ENCODE measurements at regions not wholly inside any gene's neighbourhood (a gene's known extent, or its start where the extent isn't known, plus 50 kb on each side); places are given as distances from the start of the nearest gene placed in this dataset.

GRCh38 chr15:35167675-35168074 lies 82.6 kb upstream of the NANOGP8 start:
- Histone ChIP-seq H3K27ac (no peak overlapping the region), H3K4me1 (ENCODE audit: insufficient read depth) (no peaks in the 10 kb centered on the region), H3K4me3 (no peak overlapping the region), H3K9me3 (no peaks in the 10 kb centered on the region), H3K27me3 (no peaks in the 10 kb centered on the region), H3K36me3 (no peaks in the 10 kb centered on the region)
- intact Hi-C loops (cut with DNase I), result no loop called here
- no peak for DNase-seq
- no peak for TF ChIP-seq EP300 (IDR thresholded peaks at IDR 0.05)
- TF ChIP-seq, protein P1, sequence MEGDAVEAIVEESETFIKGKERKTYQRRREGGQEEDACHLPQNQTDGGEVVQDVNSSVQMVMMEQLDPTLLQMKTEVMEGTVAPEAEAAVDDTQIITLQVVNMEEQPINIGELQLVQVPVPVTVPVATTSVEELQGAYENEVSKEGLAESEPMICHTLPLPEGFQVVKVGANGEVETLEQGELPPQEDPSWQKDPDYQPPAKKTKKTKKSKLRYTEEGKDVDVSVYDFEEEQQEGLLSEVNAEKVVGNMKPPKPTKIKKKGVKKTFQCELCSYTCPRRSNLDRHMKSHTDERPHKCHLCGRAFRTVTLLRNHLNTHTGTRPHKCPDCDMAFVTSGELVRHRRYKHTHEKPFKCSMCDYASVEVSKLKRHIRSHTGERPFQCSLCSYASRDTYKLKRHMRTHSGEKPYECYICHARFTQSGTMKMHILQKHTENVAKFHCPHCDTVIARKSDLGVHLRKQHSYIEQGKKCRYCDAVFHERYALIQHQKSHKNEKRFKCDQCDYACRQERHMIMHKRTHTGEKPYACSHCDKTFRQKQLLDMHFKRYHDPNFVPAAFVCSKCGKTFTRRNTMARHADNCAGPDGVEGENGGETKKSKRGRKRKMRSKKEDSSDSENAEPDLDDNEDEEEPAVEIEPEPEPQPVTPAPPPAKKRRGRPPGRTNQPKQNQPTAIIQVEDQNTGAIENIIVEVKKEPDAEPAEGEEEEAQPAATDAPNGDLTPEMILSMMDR (IDR thresholded peaks at IDR 0.05), result no peak
- WGBS, 3 donors, result 90 to 98% (median 97%) methylated on average over 2 of the region's 2 CpGs

DNA sequence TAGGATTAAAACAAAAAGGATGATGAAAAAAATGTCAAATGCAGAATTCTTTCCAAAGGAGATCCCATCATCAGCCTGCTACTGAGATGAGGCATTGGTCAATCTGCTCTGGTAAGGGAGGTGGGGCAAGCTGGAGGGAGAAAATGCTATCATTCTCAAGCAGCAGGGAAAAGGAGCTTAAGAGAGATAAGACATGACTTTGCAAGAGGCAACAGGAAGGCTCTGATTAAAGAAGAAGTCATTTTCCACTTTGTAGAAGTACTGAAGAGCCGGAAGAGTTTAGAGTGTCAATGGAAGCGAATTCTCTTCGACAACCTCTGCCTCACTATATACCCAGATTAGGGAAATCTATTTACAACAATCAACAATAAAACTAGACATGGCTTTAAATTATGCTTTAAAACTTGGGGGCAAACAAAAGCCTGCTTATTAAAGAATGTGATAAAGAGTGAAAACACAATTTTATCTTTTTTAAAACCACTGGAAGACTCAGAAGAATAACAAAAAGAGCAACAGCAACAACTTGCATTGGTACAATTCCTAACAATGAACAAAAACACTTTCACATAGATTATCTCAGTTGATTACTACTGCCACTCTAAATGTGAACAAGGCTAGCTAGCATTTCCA lies 81.8 kb upstream of the NANOGP8 start:
- no peak for TF ChIP-seq POLR2A (IDR thresholded peaks at IDR 0.05)
- no peak for TF ChIP-seq EP300 (IDR thresholded peaks at IDR 0.05)
- TF ChIP-seq, protein P1 (IDR thresholded peaks at IDR 0.05), result no peak
- H3K36me3 ChIP-seq, result no peaks in the 10 kb centered on the region
- no peak overlapping the region for H3K4me3 ChIP-seq
- H3K27me3 ChIP-seq, result no peaks in the 10 kb centered on the region
- H3K4me1 ChIP-seq (ENCODE audit: insufficient read depth), result no peaks in the 10 kb centered on the region
- no peaks in the 10 kb centered on the region for H3K9me3 ChIP-seq
- 93 to 95% (median 95%) methylated on average over 3 of the region's 3 CpGs for WGBS, 3 donors
- DNase-seq, result no peak
- H3K27ac ChIP-seq, result no peak overlapping the region
- intact Hi-C loops (cut with DNase I), result no loop called here

DNA sequence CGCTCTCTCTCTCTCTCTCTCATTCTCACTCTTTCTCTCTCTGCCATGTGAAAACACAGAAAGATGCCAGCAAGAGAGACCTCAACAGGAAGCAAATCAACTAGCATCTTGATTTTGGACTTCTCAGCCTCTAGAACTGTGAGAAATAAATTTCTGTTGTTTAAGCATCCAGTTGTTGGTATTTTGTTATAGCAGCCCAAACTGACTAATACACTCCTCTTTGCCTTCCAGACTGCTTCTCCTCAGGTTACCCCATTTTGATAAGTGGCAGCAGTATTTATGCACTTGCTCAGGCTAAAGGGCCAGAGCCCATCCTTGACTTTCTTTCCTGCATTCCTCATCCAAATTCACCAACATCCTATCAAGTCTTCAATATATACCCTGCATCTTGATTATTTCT lies 76.6 kb upstream of the NANOGP8 start:
- TF ChIP-seq EP300 (IDR thresholded peaks at IDR 0.05), result no peak
- TF ChIP-seq, protein P1 (IDR thresholded peaks at IDR 0.05), result no peak
- Histone ChIP-seq H3K4me3 (no peak overlapping the region), H3K36me3 (no peaks in the 10 kb centered on the region), H3K27me3 (no peaks in the 10 kb centered on the region), H3K27ac (no peak overlapping the region), H3K4me1 (ENCODE audit: insufficient read depth) (no peaks in the 10 kb centered on the region), H3K9me3 (no peaks in the 10 kb centered on the region)
- intact Hi-C loops (cut with DNase I), result no loop called here
- 97 to 100% (median 98%) methylated on average over 1 of the region's 1 CpG for WGBS, 3 donors
- DNase-seq, result no peak

- Histone ChIP-seq H3K36me3 (no peaks in the 10 kb centered on the region), H3K9me3 (no peaks in the 10 kb centered on the region), H3K27ac (no peak overlapping the region), H3K27me3 (no peaks in the 10 kb centered on the region), H3K4me3 (no peak overlapping the region), H3K4me1 (ENCODE audit: insufficient read depth) (no peaks in the 10 kb centered on the region)
- DNase-seq, result no peak
- intact Hi-C loops (cut with DNase I), result no loop called here
- WGBS, 3 donors, result 73 to 97% (median 91%) methylated on average over 2 of the region's 2 CpGs
- TF ChIP-seq, protein P1 (IDR thresholded peaks at IDR 0.05), result no peak
- TF ChIP-seq EP300 (IDR thresholded peaks at IDR 0.05) (no peak), POLR2A (IDR thresholded peaks at IDR 0.05) (no peak)
Observed at GRCh38 chr15:35159170-35159569, 74.1 kb upstream of the NANOGP8 start.

All from ovary (tissue), 7 donors.